HG02884 (cell line): ENCODE measurements at regions not wholly inside any gene's neighbourhood (a gene's known extent, or its start where the extent isn't known, plus 50 kb on each side); places are given as distances from the start of the nearest gene placed in this dataset.

Source experiments
- ATAC-seq: cut with Tn5 transposase; IDR thresholded peaks from one replicate; pipeline ENCODE4 v1.9.1; 2021; ENCODE audit warnings: mild to moderate bottlenecking, moderate library complexity; ENCODE audit not compliant: unreplicated experiment

DNA sequence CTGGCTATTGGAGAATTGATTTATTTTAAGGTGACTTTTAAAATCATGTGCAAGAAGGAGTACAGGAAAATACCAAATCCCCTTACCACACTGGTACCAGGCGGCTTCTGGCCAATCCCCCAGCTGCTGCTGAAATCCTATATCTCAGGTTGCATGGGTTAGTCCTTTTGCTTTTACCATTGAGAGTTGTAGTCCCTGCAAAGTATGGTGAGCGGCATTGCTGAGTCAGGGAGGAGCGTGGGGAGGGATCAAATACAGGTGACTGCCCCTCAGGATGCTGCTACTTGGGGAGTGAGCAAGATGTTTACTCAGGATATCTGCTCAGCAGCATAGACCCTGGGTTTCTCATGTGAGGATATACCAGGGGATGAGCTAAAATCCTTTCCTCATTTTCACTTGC is 131.9 kb upstream of the STAC start:
- ATAC-seq, result no peak

DNA sequence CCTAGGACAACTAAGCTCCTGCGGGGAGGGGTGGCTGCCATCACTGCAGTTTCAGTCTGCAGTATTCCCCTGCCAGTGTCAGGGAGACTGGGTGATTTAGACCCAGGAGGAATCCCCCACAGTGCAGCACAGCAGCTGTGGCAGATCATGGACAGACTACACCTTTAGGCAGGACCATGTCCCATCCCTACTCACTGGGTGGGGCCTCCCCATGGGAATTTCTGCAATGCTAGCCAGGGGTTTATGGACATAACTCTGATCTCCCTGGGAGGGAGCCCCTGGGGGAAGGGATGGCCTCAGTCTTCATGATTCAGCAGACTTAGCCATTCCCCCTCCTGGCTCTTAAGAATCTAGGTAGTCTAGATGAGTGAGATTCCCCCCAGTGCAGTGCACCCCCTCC is 130.1 kb upstream of the STAC start:
- ATAC-seq, result no peak

DNA sequence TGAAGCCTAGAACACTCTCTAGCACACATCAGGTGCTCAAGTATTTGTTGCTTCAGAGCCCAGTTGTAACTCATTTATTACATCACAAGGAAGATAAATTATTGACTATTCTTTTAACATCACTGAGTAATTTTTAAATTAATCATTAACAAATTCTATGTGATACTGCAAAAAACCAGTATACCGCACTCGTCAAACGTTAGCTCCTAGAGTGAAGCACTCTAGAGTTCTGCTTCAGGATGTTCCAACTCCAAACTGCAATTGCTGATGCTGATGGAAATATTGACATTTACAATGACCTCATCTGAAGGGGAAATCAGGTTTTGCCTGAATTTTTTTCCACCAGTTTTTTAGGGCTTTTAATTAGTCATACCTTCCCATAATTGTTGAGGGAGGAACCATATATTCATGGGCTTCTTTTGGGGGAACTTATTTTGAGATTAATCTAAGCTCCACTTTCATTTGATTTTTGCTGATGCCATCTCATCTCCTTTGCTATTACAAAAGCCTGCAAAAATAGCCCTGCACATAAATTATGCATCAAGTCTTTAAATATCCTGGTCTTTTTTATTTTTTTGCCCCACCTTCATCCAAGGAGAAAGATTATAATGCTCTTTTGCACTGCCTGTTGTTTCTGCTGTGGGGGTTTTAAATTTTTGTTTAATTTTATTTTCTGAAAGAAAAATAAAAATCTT is 123.0 kb upstream of the STAC start:
- no peak for ATAC-seq

DNA sequence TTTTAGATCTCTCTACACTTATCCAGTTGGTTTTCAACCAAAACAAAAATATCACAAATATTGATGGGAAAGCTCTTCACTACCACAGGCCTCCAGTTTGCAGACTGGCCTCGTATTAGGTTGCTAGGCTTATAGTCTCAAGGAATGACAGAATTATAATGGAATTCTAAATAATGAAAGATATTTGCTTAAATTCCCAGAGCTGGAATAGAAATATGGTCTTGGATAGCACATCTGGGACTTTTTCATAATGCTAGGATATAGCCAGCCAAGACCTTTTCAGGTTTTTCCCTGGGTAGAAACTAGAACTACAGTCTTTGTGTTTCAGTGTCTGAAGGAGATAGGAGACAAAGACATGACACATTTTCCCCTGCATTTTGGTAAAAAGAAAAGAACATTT is 121.9 kb upstream of the STAC start:
- no peak for ATAC-seq

DNA sequence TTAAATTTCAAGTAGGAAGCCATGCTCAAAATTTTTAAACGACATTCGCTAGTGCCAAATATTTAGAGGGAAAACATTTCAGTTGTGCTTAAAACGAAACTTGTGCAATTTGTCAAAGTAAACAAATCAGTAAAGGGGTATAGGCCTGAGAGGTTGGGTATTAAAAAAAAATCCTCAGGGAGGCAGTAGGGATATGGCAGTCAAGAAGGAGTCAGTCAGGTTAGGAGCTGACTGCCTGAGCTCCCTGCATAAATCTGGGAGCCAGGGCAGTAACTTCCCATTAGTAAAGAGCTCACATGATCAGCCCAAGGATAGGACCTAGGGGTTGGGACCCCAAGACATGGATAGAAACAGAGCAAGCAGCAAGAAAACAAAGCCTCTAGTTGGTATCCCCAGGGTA is 120.7 kb upstream of the STAC start:
- no peak for ATAC-seq

DNA sequence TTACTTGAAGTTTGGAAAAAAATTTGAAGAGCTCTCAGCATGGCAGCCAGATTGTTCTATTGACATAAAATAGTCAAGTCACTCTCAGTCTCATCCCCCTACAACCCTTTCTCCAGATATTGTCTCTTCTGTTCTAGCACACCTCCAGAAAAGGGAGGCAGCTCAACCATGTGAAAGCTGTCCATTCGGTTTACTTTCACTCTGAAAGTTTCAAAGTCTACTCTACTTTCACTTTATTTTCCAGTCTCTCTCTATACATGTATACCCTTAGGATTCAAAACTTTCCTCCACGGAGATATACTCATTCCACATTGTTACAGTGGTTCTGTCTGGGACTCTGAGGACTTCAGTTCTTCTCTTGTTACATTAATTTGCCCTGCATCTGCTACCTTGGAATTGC is 111.0 kb upstream of the STAC start:
- ATAC-seq, result no peak

DNA sequence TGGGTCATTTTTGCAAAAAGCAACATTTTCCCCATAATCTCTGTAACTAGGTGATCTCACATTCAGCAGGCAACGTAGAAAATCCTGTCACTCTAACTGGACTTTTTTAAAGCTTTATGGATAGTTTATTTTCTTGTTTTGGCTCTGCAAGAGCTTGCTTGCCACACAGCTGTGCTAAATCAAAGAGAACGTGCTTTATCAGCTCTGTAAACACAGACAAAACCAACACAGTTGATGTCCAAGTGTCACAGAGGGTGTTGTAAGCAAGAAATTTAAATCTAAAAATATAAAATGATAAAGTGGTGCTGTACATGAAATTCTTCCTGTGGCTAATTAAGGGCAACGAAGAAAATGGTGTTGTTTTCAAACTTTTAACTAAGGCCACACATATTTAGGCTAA is 97.5 kb upstream of the STAC start:
- ATAC-seq, result no peak

DNA sequence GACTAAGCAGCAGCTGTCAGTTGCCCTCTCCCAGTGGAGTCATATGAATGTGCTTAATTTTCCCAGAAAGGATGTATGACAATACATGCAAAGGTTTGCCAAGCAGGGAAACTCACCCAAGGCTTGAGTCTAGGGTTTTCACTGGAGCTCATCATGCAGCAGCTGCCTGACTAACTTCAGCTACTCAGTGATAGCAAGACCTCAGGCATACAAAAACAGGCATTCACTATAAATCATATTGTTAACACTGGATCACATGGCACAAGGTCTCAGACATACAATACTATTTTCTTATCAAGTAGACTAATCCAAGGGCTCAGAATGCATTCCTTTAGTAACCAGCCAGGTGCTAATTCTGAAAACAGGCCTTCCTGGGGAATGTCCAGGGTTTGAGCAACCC is 85.0 kb upstream of the STAC start:
- ATAC-seq, result no peak

DNA sequence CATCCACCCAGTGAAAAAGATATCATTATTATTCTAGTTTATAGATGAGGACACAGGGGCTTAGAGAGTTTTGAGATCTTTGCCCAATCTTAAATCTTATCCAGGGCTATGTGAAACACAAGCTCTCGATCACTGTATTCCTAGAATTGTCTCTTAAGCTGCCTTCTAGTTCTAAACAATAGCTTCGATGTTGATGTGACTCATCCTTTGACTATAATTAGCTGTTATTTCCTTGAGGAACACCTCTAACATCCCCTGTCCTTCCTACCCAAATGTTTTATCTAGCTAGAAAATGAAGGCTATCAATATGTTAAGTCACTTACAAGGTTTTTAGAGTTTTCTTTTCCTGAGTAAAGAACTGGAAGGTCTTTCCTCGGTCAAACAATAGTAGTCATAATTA is 83.1 kb upstream of the STAC start:
- no peak for ATAC-seq

DNA sequence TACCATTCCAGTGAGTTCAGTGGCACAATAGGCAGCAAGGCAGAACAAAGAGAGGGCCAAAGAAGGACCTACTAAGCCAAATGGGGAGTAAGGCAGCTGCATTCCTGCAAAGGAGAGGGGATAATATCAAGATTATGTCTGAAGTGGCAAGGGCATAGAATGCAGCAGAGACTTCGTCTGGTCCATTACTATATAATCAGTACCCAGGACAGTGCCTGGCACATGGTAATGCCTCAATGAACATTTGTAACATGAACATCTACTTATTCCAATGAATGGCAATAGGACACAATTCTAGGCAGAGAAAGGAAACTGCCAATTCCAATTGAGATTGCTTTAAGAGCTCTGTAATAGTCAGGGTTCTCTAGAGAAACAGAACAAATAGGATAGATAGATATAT is 82.1 kb upstream of the STAC start:
- ATAC-seq, result no peak

DNA sequence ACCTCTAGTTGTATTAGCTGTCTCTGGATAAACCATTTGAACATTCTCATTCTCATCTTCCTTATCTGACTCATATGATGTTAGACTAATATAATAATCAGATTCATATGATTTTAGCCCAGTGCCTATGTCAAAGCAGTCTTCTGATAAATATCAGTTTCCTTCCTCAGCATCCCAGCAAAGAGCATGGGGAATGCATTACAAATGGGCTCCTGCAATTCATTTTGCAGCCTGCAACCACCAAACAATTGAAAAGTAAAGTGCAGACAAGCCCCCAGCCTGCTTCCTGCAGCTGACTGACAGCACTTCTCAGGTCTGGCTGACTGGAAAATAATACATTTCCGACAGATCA is 78.2 kb upstream of the STAC start:
- ATAC-seq, result no peak

DNA sequence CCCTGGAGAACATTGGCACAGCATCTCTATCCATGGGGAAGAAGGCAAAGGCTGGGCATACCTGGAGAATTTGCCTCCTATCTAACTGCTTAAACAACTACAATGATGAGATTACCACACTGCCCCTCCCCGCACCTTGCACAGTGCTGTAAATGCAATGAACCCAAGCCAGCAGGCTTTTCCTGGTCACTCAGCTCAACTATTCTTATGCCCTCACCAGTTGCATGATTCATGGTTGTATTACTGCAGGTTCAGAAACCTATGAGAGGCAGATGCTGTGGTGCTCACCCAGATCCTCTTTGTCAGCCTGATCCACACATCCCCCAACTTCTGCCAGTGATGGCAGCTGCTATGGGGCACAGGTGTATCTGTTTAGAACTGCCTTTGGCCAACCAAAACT is 77.7 kb upstream of the STAC start:
- ATAC-seq, result no peak

DNA sequence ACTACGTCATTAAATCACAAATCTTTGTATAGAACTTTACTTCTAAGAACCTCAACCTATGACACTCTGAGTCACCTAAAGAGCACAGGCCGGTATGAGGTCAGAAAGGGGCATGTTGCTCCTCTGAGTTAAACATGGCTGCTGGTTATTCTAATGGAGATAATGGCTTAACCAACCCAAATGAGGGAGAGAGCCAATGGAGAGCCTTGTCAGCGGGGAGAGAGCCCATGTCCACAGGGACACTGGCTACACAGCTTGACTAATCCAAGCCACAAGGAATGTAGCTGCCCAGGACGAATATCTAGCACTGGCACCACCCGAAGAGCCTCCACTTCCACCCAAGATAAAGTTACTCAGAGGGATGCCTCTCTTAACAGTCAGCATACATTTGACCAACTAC is 77.0 kb upstream of the STAC start:
- ATAC-seq, result no peak

DNA sequence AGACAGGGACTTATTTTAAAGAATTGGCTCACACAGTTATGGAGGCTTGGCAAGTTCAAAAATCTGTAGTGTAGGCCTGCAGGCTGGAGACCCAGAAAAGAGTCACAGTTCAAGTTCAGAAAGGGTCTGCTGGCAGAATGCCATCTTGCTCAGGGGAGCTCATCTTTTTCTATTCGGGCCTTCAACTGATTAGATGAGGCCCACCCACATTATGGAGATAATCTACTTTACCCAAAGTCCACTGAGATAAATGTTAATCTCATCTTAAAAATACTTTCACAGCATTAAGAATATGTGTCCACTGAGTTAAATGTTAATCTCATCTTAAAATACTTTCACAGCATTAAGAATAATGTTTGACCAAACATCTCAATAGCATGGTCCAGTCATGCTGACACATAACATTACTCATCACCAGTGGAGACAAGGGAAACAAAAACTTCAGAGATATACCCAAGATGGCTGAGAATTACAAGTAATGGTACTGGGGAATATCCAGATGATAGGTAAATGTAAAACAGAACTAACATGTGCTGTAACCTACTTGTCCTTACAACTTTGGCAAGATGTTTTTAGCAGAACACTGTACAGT is 74.3 kb upstream of the STAC start:
- no peak for ATAC-seq

DNA sequence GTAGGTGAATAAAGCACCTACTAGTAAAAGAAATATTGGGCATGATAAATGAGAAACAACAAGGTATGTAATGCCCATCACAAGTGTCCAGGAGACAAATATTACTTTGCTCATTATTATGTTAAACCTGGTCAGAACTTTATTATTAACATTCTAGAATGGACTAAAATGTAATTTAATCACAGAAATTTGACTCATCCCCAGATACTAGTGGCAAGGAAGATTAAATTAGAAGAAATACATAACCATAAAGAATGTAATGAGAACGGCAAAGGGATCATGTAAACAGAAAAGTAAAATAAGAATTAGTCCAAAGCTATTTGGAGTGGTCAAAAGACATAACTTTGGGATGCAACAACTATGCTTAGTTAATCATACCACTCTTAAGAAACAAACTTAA is 71.2 kb upstream of the STAC start:
- no peak for ATAC-seq

DNA sequence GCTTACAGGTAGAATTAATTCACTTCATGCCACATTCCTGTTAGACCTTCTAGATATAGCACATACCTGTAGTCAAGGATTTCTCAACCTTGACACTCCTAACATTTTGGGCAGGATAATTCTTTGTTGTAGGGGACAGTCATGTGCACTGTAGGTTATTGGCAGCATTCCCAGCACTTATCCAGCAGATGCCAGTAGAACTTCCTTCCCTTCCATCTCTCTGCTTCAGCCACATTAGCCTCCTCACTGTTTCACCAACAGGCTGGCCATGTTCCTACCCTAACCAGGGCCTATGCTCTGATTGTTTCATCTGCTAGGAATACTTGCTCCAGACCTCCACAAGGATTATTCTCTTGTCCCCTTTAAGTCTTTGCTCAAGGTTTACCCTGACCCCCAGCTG is 68.0 kb upstream of the STAC start:
- no peak for ATAC-seq

DNA sequence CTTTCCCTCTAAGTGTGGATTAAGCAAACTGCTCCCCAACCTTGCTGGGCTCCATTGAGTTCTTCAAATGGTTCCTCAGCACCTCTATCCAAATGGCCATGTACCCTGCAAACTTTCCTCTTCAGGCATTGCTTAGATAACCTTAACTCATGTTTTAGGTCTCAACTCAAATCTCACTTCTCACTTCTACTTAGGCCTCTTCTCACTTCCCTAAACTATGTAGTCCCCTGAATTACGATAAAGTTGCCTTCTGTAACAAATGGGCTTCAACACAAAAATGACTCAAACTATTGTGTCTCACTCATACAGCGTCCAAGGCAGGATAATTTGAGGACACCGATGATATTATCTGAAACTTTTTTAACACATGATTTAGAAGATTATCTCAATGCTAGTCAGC is 62.4 kb upstream of the STAC start:
- peak; percentile 90 for ATAC-seq

DNA sequence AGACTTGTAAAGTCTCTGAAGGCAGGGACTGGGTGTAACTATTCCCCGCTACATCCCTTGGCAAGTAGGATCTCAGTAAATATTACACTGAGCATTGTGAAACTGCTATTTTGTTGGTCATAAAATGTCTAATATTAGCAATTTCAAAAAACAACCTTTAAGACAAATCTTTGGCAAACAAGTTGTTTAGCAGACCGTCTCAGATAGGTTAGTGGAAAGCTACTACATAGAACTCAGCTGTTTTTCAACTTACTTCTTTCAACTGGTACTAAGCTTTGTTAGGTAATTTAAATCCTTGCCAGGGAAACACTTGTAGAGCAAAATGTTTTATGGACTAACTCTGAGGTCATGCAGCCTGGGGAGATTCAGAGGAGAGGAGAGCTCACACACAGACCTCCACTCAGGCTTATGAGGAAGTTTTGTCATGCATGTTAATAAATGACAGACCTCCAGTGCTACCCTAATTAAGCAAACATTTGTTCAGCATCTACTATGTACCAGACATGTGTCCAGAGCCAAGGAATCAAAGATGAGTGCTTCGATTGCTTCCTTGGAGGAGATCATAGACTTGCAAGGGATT is 61.6 kb upstream of the STAC start:
- ATAC-seq, result no peak

DNA sequence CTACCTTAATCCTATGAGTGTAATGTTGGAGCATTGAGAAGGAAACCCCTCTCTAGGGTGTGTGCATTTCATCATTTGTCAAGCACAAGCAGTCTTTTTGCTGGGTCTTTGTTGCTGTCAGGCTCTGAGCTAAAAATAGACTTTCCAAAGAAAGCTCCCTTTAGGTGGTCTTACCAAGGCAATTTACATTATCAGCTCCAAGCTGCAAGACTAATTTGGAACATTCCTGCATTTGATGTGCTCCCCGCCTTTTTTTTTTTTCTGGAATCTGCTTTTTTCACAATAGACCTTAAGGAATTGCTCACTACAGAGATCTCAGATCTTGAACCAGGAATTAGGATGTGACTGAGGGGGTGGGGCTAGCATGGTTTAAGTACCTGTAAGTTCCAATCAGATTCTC is 60.6 kb upstream of the STAC start:
- ATAC-seq, result no peak
